H1 (cell line): ENCODE measurements at regions not wholly inside any gene's neighbourhood (a gene's known extent, or its start where the extent isn't known, plus 50 kb on each side); places are given as distances from the start of the nearest gene placed in this dataset.

Experiments
- CBX5 ChIP-seq: fragments of 300-800, 300-1000 bp; sonication (generic); IDR thresholded peaks from 2 replicates; pipeline ENCODE4 v1.7.1; 2016; ENCODE audit warnings: antibody characterized with exemption, low read length, low read depth
- NRF1 ChIP-seq: IDR thresholded peaks from 2 replicates; pipeline ENCODE4 v1.6.1; 2011; ENCODE audit warnings: mild to moderate bottlenecking, low read depth, low read length, improper control_type of control experiment
- POLR2A ChIP-seq, 2 experiments: IDR thresholded peaks; 1 replicate in 1 of 2; 2 replicates in 1 of 2; pipeline ENCODE4 v1.6.1; 2011; ENCODE audit warnings: low read depth in 2 of 2, low read length in 2 of 2, mild to moderate bottlenecking in 2 of 2; ENCODE audit errors: control extremely low read depth in 1 of 2
- RAD21 ChIP-seq, 2 experiments: IDR thresholded peaks in 1 of 2; conservative IDR thresholded peaks in 1 of 2; 2 replicates each; pipeline ENCODE4 v1.6.1; 2011; ENCODE audit warnings: low read depth in 2 of 2, low read length in 2 of 2, improper control_type of control experiment in 1 of 2, inconsistent platforms in 1 of 2, mild to moderate bottlenecking in 1 of 2, moderate library complexity in 1 of 2
- SIN3A ChIP-seq, 2 experiments: IDR thresholded peaks in 1 of 2; conservative IDR thresholded peaks in 1 of 2; 2 replicates each; pipeline ENCODE4 v1.6.1; 2011 to 2012; ENCODE audit warnings: low read length in 2 of 2, improper control_type of control experiment in 1 of 2, low read depth in 1 of 2, mild to moderate bottlenecking in 1 of 2
- TCF12 ChIP-seq: IDR thresholded peaks from 2 replicates; pipeline ENCODE4 v1.6.1; 2011; ENCODE audit warnings: low read depth, mild to moderate bottlenecking, low read length
- TF ChIP-seq, protein P1 (sequence below), 3 experiments: IDR thresholded peaks; 1 replicate in 2 of 3; 2 replicates in 1 of 3; pipeline versions ENCODE4 v1.5.1 to v1.6.1; 2011; ENCODE audit warnings: low read length in 3 of 3, mild to moderate bottlenecking in 3 of 3, inconsistent platforms in 2 of 3, low read depth in 1 of 3, moderate library complexity in 1 of 3; ENCODE audit not compliant: insufficient read depth in 1 of 3; ENCODE audit errors: control extremely low read depth in 1 of 3
- TF ChIP-seq, protein P2 (sequence below): IDR thresholded peaks from 2 replicates; pipeline ENCODE4 v1.6.1; 2011; ENCODE audit warnings: low read length, improper control_type of control experiment

DNA sequence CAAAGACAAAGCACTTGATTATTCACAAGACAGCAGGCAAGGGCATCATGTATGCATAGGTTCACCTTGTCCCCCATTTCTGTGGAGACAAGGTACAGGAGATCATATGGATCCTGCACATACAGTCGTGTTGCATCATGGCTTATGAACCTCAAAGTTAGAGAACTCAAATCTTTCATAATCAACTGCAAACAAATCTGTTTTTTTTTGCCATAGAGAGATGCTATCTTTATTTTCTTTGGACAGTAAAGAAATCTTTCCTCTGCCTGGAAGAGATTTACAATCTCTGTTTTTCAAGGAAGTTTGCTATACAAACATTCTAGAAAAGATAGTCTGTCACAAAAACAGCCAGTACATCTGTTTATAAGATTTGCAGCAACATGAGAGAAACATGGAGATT is 578.8 kb downstream of the ANKRD50 start:
- TF ChIP-seq RAD21 (IDR thresholded peaks at IDR 0.05 in 1 of 2, conservative IDR thresholded peaks at IDR 0.05 in 1 of 2; ENCODE audit: low read depth in 2 of 2, low read length in 2 of 2) (no peak), SIN3A (conservative IDR thresholded peaks at IDR 0.05 in 1 of 2, IDR thresholded peaks at IDR 0.05 in 1 of 2; ENCODE audit: low read depth in 1 of 2, low read length in 2 of 2) (no peak), POLR2A (IDR thresholded peaks at IDR 0.05; ENCODE audit: control extremely low read depth in 1 of 2, low read depth in 2 of 2, low read length in 2 of 2) (no peak), TCF12 (no peak), NRF1 (no peak), CBX5 (no peak)
- TF ChIP-seq, protein P1, sequence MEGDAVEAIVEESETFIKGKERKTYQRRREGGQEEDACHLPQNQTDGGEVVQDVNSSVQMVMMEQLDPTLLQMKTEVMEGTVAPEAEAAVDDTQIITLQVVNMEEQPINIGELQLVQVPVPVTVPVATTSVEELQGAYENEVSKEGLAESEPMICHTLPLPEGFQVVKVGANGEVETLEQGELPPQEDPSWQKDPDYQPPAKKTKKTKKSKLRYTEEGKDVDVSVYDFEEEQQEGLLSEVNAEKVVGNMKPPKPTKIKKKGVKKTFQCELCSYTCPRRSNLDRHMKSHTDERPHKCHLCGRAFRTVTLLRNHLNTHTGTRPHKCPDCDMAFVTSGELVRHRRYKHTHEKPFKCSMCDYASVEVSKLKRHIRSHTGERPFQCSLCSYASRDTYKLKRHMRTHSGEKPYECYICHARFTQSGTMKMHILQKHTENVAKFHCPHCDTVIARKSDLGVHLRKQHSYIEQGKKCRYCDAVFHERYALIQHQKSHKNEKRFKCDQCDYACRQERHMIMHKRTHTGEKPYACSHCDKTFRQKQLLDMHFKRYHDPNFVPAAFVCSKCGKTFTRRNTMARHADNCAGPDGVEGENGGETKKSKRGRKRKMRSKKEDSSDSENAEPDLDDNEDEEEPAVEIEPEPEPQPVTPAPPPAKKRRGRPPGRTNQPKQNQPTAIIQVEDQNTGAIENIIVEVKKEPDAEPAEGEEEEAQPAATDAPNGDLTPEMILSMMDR (IDR thresholded peaks at IDR 0.05; ENCODE audit: control extremely low read depth in 1 of 3, insufficient read depth in 1 of 3, low read depth in 1 of 3, low read length in 3 of 3) = no peak
- TF ChIP-seq, protein P2, sequence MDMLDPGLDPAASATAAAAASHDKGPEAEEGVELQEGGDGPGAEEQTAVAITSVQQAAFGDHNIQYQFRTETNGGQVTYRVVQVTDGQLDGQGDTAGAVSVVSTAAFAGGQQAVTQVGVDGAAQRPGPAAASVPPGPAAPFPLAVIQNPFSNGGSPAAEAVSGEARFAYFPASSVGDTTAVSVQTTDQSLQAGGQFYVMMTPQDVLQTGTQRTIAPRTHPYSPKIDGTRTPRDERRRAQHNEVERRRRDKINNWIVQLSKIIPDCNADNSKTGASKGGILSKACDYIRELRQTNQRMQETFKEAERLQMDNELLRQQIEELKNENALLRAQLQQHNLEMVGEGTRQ = no peak
